ENCODE measurements at regions not wholly inside any gene's neighbourhood (a gene's known extent, or its start where the extent isn't known, plus 50 kb on each side); places are given as distances from the start of the nearest gene placed in this dataset.

DNA sequence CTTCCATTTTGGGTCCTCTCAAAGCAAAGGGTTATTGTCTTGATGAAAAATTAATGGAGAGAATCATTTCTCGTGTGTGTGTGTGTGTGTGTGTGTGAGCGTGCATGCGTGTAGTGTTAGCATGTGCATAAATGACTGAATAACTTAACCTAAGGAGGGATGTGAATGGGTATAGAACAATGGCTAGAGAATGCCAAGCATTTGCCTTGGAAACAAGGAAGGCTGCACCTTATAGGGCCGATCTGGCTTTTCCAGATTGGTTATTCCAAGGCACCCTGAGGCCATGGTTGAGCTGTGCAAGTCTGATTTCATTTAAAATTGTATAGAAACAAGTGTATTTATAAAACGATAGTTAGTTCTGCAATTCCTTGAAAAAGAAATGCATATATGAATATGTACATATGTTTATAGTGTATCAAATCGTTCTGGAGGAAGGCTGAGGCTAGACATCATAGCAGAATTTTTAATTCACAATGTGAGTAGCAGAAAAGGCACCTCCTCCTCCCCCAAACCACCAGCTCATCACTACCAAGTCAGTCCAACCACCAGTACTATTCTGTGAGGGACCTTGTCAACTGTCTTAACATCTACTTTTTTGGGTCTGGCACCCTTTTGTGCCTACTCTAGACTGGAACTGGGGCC lies 322.7 kb upstream of the ISX start:
- Mint-ChIP-seq H3K4me1 (no peaks in the 10 kb centered on the region), H3K27ac (no peak overlapping the region), H3K9me3 (peaks cover 4% of the 10 kb centered on the region), H3K27me3 (no peaks in the 10 kb centered on the region), H3K36me3 (ENCODE audit: low read depth) (no peaks in the 10 kb centered on the region), H3K4me3 (no peak overlapping the region)
- CTCF ChIA-PET: no interaction called here
- DNase-seq: no peak
- POLR2A ChIA-PET: no interaction called here

DNA sequence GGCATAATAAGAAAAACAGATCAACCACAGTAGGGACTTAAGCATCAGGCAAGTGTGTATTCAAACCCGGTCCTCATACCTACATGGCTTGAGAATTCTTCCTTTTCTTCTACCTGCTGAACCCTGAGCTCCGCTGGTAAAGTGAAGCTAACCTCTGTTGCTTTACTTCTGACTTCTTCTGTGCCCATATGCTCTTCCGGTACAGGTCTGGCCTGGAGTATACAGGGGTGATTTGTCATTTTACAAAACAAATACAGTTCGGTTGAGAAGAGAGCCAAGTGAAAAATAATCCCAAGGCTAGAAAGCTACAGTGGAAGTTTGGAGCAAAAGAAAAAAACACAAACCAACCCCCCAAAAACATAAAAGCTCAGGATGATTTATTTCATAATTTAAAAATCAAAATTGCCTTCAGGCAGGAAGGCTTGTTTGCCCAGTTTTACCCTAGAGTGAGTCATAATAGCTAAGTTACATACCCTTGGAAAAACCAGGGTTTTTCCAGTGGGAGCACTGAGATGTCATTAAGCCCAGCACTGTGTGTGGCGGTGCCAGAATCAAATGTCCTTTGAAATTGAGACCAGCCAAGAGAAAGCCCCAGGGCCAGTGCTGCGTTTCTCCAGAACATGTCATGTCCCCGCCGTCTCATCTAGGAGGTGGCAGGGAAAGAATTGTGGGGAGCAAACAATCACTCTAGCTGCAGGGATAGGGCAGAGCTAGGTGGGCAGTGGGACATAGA lies 305.5 kb upstream of the ISX start:
- no peaks in the 10 kb centered on the region for H3K36me3 Mint-ChIP-seq (ENCODE audit: low read depth)
- POLR2A ChIA-PET: no interaction called here
- no peaks in the 10 kb centered on the region for H3K4me1 Mint-ChIP-seq
- no peak overlapping the region for H3K27ac Mint-ChIP-seq
- H3K9me3 Mint-ChIP-seq: no peaks in the 10 kb centered on the region
- no peaks in the 10 kb centered on the region for H3K27me3 Mint-ChIP-seq
- DNase-seq: no peak
- CTCF ChIA-PET: no interaction called here
- H3K4me3 Mint-ChIP-seq: no peak overlapping the region

DNA sequence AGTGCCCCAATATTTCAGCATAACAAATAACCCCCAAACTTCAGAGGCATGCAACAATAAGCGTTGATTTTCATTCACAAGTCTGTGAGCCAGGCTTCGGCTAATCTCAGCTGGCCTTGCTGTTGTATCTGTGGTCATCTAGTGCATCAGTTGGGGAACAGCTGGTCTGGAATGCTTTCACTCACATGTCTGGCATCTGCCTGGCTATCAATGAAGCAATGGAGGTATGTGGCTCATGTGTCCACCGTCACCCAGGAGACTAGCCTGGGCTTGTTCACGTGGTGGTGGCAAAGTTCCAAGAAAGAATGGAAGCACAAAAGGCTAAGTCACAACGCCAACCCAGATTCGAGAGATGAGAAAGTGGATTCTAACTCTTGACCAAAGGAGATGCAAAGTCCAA lies 304.8 kb upstream of the ISX start:
- Mint-ChIP-seq H3K9me3 (no peaks in the 10 kb centered on the region), H3K27me3 (no peaks in the 10 kb centered on the region), H3K27ac (no peak overlapping the region), H3K36me3 (ENCODE audit: low read depth) (no peaks in the 10 kb centered on the region), H3K4me1 (no peaks in the 10 kb centered on the region), H3K4me3 (no peak overlapping the region)
- no peak for DNase-seq
- POLR2A ChIA-PET: no interaction called here
- CTCF ChIA-PET: no interaction called here

DNA sequence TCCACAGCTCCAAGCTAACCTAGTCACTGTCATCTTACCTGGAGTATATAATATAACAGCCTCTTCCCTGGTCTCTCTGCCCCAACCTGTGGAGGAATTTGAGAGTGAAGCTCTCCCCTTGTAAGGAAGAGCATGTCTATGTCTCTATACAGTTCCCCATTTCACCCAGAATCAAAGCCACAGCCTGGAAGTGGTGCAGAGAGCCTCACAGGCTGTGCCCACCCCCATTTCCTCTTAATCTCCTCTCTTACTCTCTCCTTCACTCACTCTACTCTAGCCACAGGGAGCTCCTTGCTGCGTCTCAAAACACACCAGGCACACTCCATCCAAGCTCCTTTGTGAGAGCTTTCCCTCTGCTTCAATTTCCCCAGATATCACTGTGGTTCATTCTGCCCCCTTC lies 302.5 kb upstream of the ISX start:
- ChIA-PET CTCF (no interaction called here), POLR2A (no interaction called here)
- H3K36me3 Mint-ChIP-seq (ENCODE audit: low read depth): no peaks in the 10 kb centered on the region

DNA sequence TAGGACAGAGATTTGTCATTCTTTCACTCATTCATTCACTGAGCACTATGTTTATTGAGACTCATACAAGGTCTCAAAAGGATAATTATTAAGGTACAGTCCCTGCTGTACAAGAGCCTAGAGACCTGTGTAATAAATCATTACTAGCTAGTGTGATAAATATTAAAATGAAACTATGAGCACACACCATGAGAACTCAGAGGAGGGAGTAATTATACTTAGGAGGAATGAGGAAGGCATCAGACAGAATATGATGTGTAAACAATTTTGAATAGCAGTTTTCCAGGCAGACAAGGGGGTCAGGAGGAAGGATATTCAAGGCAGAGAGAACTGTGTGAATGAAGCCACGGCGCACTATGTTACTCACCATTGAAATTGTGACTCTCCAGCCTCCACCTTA lies 300.8 kb upstream of the ISX start:
- ChIA-PET POLR2A (no interaction called here), CTCF (no interaction called here)
- DNase-seq: no peak
- no peaks in the 10 kb centered on the region for H3K27me3 Mint-ChIP-seq
- H3K4me1 Mint-ChIP-seq: no peaks in the 10 kb centered on the region
- no peak overlapping the region for H3K27ac Mint-ChIP-seq
- H3K4me3 Mint-ChIP-seq: no peak overlapping the region
- no peaks in the 10 kb centered on the region for H3K9me3 Mint-ChIP-seq
- no peaks in the 10 kb centered on the region for H3K36me3 Mint-ChIP-seq (ENCODE audit: low read depth)

More for the DNA sequence above, 302.5 kb upstream of the ISX start:
- no peaks in the 10 kb centered on the region for H3K27me3 Mint-ChIP-seq
- no peak overlapping the region for H3K27ac Mint-ChIP-seq
- H3K4me1 Mint-ChIP-seq: no peaks in the 10 kb centered on the region
- no peak for DNase-seq
- no peaks in the 10 kb centered on the region for H3K9me3 Mint-ChIP-seq
- no peak overlapping the region for H3K4me3 Mint-ChIP-seq

DNA sequence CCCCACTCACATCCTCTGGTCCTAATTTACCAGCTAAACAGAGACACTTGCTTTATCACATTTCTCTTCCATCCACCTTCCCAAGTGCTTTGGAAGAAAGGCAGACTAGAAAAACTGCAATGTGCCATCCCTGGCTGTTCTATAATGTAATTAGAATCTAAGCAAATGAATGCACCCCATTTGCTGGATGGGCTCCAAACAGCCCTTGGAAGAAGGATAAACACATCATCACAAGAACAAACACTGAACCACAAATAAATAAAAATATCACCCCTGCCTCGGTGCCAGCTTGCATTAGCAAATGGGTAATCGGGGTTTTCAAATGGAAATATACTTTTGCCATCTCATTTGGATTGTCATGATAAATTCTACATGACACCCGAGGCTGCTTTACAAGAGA lies 296.6 kb upstream of the ISX start:
- H3K4me3 Mint-ChIP-seq: no peak overlapping the region
- ChIA-PET CTCF (no interaction called here), POLR2A (no interaction called here)
- H3K27me3 Mint-ChIP-seq: no peaks in the 10 kb centered on the region
- no peak overlapping the region for H3K27ac Mint-ChIP-seq
- H3K36me3 Mint-ChIP-seq (ENCODE audit: low read depth): no peaks in the 10 kb centered on the region
- H3K9me3 Mint-ChIP-seq: no peaks in the 10 kb centered on the region
- no peak for DNase-seq
- no peaks in the 10 kb centered on the region for H3K4me1 Mint-ChIP-seq

DNA sequence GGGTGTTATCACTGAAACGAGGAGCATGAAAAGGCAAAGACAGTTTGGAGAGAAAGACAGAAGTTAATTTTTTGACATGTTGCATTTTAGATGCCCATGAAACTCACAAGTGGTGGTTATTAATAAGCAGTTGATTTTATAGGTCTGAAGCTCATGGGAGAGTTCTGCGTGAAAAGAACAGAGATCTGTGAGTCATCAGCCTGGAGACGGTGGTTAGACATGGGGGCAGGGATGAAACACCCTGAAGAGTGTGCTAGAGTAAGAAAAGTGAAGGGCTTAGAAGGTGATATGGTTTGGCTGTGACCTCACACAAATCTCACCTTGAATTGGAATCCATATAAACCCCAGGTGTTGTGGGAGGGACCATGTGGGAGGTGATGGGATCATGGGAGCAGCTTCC lies 289.1 kb upstream of the ISX start:
- POLR2A ChIA-PET: no interaction called here
- Mint-ChIP-seq H3K36me3 (ENCODE audit: low read depth) (no peaks in the 10 kb centered on the region), H3K27me3 (no peaks in the 10 kb centered on the region), H3K4me3 (no peak overlapping the region), H3K4me1 (no peaks in the 10 kb centered on the region), H3K27ac (no peak overlapping the region), H3K9me3 (peaks cover 25% of the 10 kb centered on the region)
- CTCF ChIA-PET: no interaction called here
- no peak for DNase-seq

DNA sequence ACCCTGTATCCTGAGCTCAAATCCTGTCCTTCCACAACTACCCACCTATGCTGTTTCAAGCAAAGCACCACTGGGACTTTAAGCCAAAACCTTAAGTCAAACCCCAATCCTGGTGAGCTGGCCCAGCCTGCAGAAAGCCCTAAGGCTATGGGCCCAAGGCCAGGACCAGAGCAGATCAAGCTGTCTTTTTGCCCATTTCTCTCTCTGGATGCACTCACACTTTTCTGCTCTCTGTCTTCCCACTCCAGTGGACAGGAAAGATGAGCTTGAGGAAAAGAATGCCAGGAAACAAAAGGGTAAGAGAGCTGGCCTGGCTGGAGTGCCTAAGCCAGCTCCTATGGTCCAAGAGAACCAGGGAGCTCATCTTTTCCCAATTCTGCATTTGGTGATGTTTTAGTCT lies 284.3 kb upstream of the ISX start:
- H3K27ac Mint-ChIP-seq: no peak overlapping the region
- ChIA-PET POLR2A (no interaction called here), CTCF (no interaction called here)
- H3K4me3 Mint-ChIP-seq: no peak overlapping the region
- H3K36me3 Mint-ChIP-seq (ENCODE audit: low read depth): no peaks in the 10 kb centered on the region
- no peaks in the 10 kb centered on the region for H3K27me3 Mint-ChIP-seq
- H3K9me3 Mint-ChIP-seq: peaks cover 32% of the 10 kb centered on the region
- no peak for DNase-seq
- H3K4me1 Mint-ChIP-seq: no peaks in the 10 kb centered on the region

DNA sequence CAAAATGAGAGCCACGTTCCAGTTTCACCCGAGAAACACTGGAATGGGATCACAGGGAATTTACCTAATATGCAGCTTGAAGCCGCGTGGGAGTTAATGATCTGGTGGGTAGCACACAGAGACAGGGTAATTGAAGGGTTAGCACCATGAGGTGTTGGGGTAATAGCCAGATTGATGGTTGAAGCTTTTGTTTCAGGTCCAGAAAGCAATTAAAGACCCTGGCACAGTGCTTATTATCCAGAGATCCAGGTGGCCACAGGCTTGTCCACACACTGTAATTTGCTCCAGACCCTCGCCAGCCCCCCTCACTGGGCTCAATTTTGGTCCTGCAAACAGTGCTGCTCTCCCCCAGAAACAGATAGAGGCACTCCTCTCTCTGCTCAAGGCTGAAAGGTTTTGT lies 282.5 kb upstream of the ISX start:
- no peaks in the 10 kb centered on the region for H3K36me3 Mint-ChIP-seq (ENCODE audit: low read depth)
- ChIA-PET CTCF (interaction anchor here (0.7 kb wide), 1 partner anchor 250 kb away, joined by 3 read pairs; no protein-coding TSS in a partner anchor), POLR2A (no interaction called here)
- H3K4me1 Mint-ChIP-seq: no peaks in the 10 kb centered on the region
- no peak overlapping the region for H3K27ac Mint-ChIP-seq
- no peaks in the 10 kb centered on the region for H3K27me3 Mint-ChIP-seq
- DNase-seq: no peak
- no peak overlapping the region for H3K4me3 Mint-ChIP-seq
- H3K9me3 Mint-ChIP-seq: peaks cover 20% of the 10 kb centered on the region

DNA sequence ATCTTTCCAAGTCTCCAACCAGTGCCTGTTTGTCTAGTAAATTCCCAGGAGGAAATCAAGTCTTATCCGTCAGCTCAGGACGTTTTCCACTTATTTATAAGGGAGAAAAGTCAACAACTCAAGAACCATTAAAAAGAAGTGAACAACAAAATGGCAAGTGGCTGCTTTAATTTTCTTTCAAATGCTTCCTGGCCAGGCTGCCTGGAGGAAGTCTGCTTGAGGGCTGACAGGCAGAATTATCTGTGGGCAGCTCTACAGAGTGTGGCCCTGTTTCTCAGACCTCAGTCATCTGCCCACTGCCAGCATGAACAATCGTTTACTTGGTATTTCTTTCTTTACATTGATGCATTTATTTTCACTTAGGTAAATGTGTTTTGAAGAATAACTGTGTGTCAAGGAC lies 281.9 kb upstream of the ISX start:
- Mint-ChIP-seq H3K4me3 (no peak overlapping the region), H3K4me1 (no peaks in the 10 kb centered on the region), H3K27me3 (no peaks in the 10 kb centered on the region), H3K9me3 (peaks cover 20% of the 10 kb centered on the region), H3K27ac (no peak overlapping the region), H3K36me3 (ENCODE audit: low read depth) (no peaks in the 10 kb centered on the region)
- DNase-seq: no peak
- ChIA-PET CTCF (no interaction called here), POLR2A (no interaction called here)

DNA sequence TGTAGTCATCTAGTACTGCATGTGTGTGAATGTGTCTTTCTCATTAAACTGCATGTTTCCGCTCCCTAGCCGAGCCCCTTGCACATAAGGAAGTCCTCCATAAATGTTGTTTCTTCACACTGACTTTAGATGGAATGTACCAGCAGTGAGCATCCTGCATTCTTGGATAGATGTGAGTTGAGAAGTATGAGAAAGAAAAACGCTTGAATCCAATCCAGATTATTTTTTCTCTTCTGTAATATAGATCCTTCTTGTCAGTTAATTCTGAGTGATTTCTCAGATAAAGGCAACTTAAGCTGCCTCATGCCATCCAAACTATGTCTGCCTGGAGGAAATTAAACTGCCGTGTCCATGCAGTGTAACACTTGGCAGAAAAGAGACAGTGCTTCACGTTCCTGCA lies 268.1 kb upstream of the ISX start:
- DNase-seq: no peak
- ChIA-PET CTCF (no interaction called here), POLR2A (no interaction called here)
- no peaks in the 10 kb centered on the region for H3K36me3 Mint-ChIP-seq (ENCODE audit: low read depth)
- H3K4me3 Mint-ChIP-seq: no peak overlapping the region
- no peaks in the 10 kb centered on the region for H3K27me3 Mint-ChIP-seq
- H3K27ac Mint-ChIP-seq: no peak overlapping the region
- no peaks in the 10 kb centered on the region for H3K4me1 Mint-ChIP-seq
- H3K9me3 Mint-ChIP-seq: peaks cover 3% of the 10 kb centered on the region

DNA sequence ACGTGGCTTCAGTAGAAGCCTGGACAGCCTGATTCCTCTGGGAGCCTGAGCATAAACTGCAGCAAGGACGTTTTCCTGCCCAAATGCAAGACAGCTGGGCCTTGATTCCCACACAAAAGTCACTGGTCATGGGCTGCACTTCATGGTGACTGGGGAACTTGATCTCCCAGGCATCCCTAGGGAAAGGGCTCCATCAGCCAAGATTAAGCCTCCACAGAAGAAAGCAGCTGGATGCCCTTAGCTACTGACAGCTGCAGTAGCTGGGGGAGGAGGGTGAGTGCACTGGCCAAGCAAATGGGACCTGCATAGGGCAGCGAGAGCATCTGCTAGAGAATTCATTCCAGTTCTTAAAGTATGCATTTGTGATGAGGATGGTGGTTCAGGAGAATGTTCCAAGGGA lies 267.4 kb upstream of the ISX start:
- ChIA-PET POLR2A (no interaction called here), CTCF (no interaction called here)
- DNase-seq: no peak
- no peaks in the 10 kb centered on the region for H3K4me1 Mint-ChIP-seq
- peaks cover 3% of the 10 kb centered on the region for H3K9me3 Mint-ChIP-seq
- no peaks in the 10 kb centered on the region for H3K27me3 Mint-ChIP-seq
- H3K36me3 Mint-ChIP-seq (ENCODE audit: low read depth): no peaks in the 10 kb centered on the region
- no peak overlapping the region for H3K4me3 Mint-ChIP-seq
- H3K27ac Mint-ChIP-seq: no peak overlapping the region

DNA sequence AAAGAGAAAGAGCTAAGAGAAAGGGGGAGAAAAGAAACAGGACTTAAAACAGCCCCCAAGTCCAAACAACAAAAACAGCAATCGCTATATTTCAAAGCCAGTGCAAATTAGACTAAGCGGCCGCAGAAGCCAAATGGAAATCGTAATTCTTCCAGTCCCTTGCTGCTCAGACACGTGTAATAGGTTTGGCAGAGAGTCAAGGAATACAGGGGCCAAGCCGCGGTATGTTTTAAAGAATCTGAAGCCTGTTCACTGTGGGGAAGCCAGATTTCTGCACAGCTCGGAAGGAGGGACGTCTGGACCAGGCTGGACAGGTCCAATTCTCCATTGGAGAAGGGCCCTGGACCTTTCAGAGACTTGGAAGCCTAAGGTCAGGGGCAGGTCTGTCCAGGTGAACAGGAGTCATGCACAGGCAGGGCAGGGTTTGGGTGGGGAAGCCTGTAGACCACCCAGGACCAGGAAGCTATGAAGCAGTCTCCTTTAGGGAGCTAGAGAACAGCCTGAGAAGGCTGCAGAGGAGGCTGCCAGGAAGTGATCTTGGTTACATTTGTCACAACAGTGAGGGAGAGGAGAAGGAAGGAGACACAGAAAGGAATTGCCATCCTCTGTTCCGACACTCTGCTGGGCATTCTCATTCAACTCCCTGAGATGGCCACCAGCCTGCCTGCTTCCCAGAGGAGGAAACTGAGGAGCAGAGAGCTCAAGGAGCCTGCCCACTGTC lies 265.5 kb upstream of the ISX start:
- H3K4me1 Mint-ChIP-seq: no peaks in the 10 kb centered on the region
- H3K4me3 Mint-ChIP-seq: no peak overlapping the region
- no peaks in the 10 kb centered on the region for H3K27me3 Mint-ChIP-seq
- DNase-seq: no peak
- no peaks in the 10 kb centered on the region for H3K36me3 Mint-ChIP-seq (ENCODE audit: low read depth)
- POLR2A ChIA-PET: no interaction called here
- CTCF ChIA-PET: no interaction called here
- H3K9me3 Mint-ChIP-seq: peaks cover 3% of the 10 kb centered on the region
- no peak overlapping the region for H3K27ac Mint-ChIP-seq

DNA sequence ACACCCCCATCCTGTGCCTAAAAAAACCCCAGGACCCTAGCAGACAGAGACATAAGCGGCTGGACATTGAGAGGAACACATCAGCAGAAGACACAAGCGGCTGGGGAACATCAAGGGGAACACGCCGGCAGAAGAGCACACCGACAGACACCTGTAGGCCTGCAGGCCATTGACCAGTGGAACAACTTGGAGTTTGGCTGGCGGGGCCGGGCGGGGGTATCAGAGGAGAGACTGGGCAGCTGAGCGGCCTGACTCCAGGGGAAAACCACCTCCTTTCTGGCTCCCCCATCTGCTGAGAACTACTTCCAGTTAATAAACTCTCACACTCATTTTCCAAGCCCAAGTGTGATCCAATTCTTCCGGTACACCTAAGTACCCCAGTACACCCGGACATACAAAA lies 264.7 kb upstream of the ISX start:
- ChIA-PET POLR2A (no interaction called here), CTCF (no interaction called here)
- Mint-ChIP-seq H3K4me3 (no peak overlapping the region), H3K27ac (no peak overlapping the region), H3K36me3 (ENCODE audit: low read depth) (no peaks in the 10 kb centered on the region), H3K9me3 (peaks cover 3% of the 10 kb centered on the region), H3K27me3 (no peaks in the 10 kb centered on the region), H3K4me1 (no peaks in the 10 kb centered on the region)
- DNase-seq: no peak

Measured in activated CD4-positive, alpha-beta T cell treated with anti-CD3 and anti-CD28 coated beads, Interleukin-2, amount 10 ng/mL, durations not matched to agents 7 days and 5 days (primary cell).